ENCODE measurements at regions not wholly inside any gene's neighbourhood (a gene's known extent, or its start where the extent isn't known, plus 50 kb on each side); places are given as distances from the start of the nearest gene placed in this dataset.

GRCh38 chr6:88535306-88535705 is 369.2 kb upstream of the CNR1 start:
- peaks cover 12% of the 10 kb centered on the region for H3K9me2 ChIP-seq (ENCODE audit: insufficient read depth)
- H3K4me2 ChIP-seq, result no peak overlapping the region
- H3K27ac ChIP-seq (ENCODE audit: low read depth), result no peak overlapping the region
- no peaks in the 10 kb centered on the region for H3K27me3 ChIP-seq (ENCODE audit: insufficient read depth)
- no peak overlapping the region for H2AFZ ChIP-seq
- H3K4me1 Mint-ChIP-seq, result peaks cover 42% of the 10 kb centered on the region
- TF ChIP-seq STAT1 (IDR thresholded peaks at IDR 0.05; ENCODE audit: unreplicated experiment), result no peak
- no peak for TF ChIP-seq NANOG (IDR thresholded peaks at IDR 0.05; ENCODE audit: borderline replicate concordance)
- TF ChIP-seq ETS1 (IDR thresholded peaks at IDR 0.05), result no peak
- no peak for TF ChIP-seq EZH2phosphoT487 (IDR thresholded peaks at IDR 0.05; ENCODE audit: unreplicated experiment)
- TF ChIP-seq POLR2AphosphoS5 (IDR thresholded peaks at IDR 0.05; ENCODE audit: low read depth), result no peak
- TF ChIP-seq ZNF462 (CRISPR knock-in tag; IDR thresholded peaks at IDR 0.05), result no peak
- TF ChIP-seq ZNF114 (CRISPR knock-in tag; IDR thresholded peaks at IDR 0.05), result no peak
- TF ChIP-seq ZNF331 (CRISPR knock-in tag; IDR thresholded peaks at IDR 0.05; ENCODE audit: low read depth), result no peak
- no peak for TF ChIP-seq REST (IDR thresholded peaks at IDR 0.05; ENCODE audit: unreplicated experiment)
- no peak for TF ChIP-seq CREB1 (CRISPR knock-in tag; IDR thresholded peaks at IDR 0.05; ENCODE audit: low read depth)
- TF ChIP-seq CTCF (conservative IDR thresholded peaks at IDR 0.05; ENCODE audit: low read depth in 2 of 2), result no peak
- no peak for TF ChIP-seq JUNB (IDR thresholded peaks at IDR 0.05; ENCODE audit: unreplicated experiment)
- TF ChIP-seq EZH2 (IDR thresholded peaks at IDR 0.05; ENCODE audit: low read depth, unreplicated experiment), result no peak
- no peaks in the 10 kb centered on the region for H4K20me1 ChIP-seq (replicated peaks; ENCODE audit: insufficient read depth)
- DNase-seq (ENCODE audit: low spot score), result no peak
- peaks cover 6% of the 10 kb centered on the region for H3K9me3 Mint-ChIP-seq
- H3K4me3 ChIP-seq, result no peak overlapping the region
- H3K36me3 Mint-ChIP-seq (ENCODE audit: low read depth), result no peaks in the 10 kb centered on the region; the same call in 2 of the 3 replicates
- no peak overlapping the region for H3K27ac Mint-ChIP-seq
- H3K27me3 Mint-ChIP-seq (ENCODE audit: insufficient read depth, low read depth, poor library complexity), result peaks cover 20% of the 10 kb centered on the region
- no peaks in the 10 kb centered on the region for H3F3A ChIP-seq (replicated peaks; ENCODE audit: low read depth)
- H3K4me1 ChIP-seq (ENCODE audit: insufficient read depth), result peaks cover 18% of the 10 kb centered on the region
- no peaks in the 10 kb centered on the region for H3K79me2 ChIP-seq (replicated peaks; ENCODE audit: insufficient read depth)
- ATAC-seq, result no peak
- no peaks in the 10 kb centered on the region for H3K36me3 ChIP-seq (ENCODE audit: insufficient read depth)
- H3K4me3 Mint-ChIP-seq, result no peak overlapping the region
